GM21423 (cell line): ENCODE measurements at regions not wholly inside any gene's neighbourhood (a gene's known extent, or its start where the extent isn't known, plus 50 kb on each side); places are given as distances from the start of the nearest gene placed in this dataset.

Source experiments
- ATAC-seq: cut with Tn5 transposase; IDR thresholded peaks from one replicate; pipeline ENCODE4 v1.9.1; 2021; ENCODE audit warnings: mild to moderate bottlenecking, moderate library complexity; ENCODE audit not compliant: unreplicated experiment

- ATAC-seq = no peak
These were observed 177.7 kb upstream of the AHR start for GRCh38 chr7:17120756-17121155.

- no peak for ATAC-seq
These were observed 176.8 kb upstream of the AHR start for GRCh38 chr7:17121671-17122070.

- peak; percentile 49 for ATAC-seq
These were observed 175.4 kb upstream of the AHR start for GRCh38 chr7:17123020-17123419.

- ATAC-seq = peak; percentile 56
These were observed 171.8 kb upstream of the AHR start for GRCh38 chr7:17126413-17127268.

- no peak for ATAC-seq
These were observed 169.2 kb upstream of the AHR start for GRCh38 chr7:17129218-17129617.

GRCh38 chr7:17130281-17131059 is 168.0 kb upstream of the AHR start:
- no peak for ATAC-seq

- ATAC-seq = no peak
These were observed 167.4 kb upstream of the AHR start for GRCh38 chr7:17131060-17131345.

- peak; percentile 61 for ATAC-seq
These were observed 166.3 kb upstream of the AHR start for GRCh38 chr7:17131983-17132655.

GRCh38 chr7:17132726-17133125 is 165.7 kb upstream of the AHR start:
- no peak for ATAC-seq

GRCh38 chr7:17133977-17134376 is 164.5 kb upstream of the AHR start:
- no peak for ATAC-seq

GRCh38 chr7:17134786-17135185 is 163.7 kb upstream of the AHR start:
- ATAC-seq = peak; percentile 83

GRCh38 chr7:17136126-17136525 is 162.3 kb upstream of the AHR start:
- ATAC-seq = no peak

GRCh38 chr7:17139081-17139480 is 159.4 kb upstream of the AHR start:
- no peak for ATAC-seq

- ATAC-seq = no peak
These were observed 158.0 kb upstream of the AHR start for GRCh38 chr7:17140406-17140805.

GRCh38 chr7:17142831-17143541 is 155.5 kb upstream of the AHR start:
- ATAC-seq = no peak

GRCh38 chr7:17144322-17144721 is 154.1 kb upstream of the AHR start:
- no peak for ATAC-seq

GRCh38 chr7:17146621-17147020 is 151.8 kb upstream of the AHR start:
- ATAC-seq = no peak

GRCh38 chr7:17147409-17147808 is 151.0 kb upstream of the AHR start:
- no peak for ATAC-seq

- peak; percentile 64 for ATAC-seq
These were observed 148.4 kb upstream of the AHR start for GRCh38 chr7:17150018-17150417.

GRCh38 chr7:17152721-17153120 is 145.7 kb upstream of the AHR start:
- peak; percentile 45 for ATAC-seq

- ATAC-seq = no peak
These were observed 144.9 kb upstream of the AHR start for GRCh38 chr7:17153536-17153935.
